Midbrain (tissue), 1 donor: ENCODE measurements at regions not wholly inside any gene's neighbourhood (a gene's known extent, or its start where the extent isn't known, plus 50 kb on each side); places are given as distances from the start of the nearest gene placed in this dataset.
"Not testable (repeated sequence)": the region's sequence is repeated elsewhere in the genome, so short reads cannot be mapped to it uniquely, and the experiment has no call there.

Experiments used
- DNase-seq: peaks from one replicate; lab custom pipeline; 2025; lab: John Stamatoyannopoulos, UW

DNA sequence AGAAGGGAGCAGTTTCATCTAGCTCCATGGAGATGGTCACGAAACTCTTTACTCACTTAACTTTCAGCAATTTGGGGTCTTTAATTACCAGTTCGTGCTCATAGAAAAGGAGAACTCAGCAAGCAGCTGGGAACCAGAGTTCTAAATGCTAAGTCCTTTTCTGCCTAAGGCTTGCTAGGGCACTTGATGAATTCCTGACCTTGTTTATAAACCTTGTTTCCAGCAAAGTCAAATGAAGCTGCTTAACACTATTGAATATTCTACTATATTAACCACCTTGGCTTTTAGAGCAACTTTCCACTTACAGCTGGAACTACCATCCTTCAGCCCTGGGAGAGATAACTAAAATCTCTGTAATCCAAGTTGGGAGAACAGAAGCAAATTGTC, 79.5 kb upstream of the TSC22D2 start:
- no peak for DNase-seq

- no peak for DNase-seq
Observed at GRCh38 chr3:150327678-150328653, 80.1 kb upstream of the TSC22D2 start.

DNA sequence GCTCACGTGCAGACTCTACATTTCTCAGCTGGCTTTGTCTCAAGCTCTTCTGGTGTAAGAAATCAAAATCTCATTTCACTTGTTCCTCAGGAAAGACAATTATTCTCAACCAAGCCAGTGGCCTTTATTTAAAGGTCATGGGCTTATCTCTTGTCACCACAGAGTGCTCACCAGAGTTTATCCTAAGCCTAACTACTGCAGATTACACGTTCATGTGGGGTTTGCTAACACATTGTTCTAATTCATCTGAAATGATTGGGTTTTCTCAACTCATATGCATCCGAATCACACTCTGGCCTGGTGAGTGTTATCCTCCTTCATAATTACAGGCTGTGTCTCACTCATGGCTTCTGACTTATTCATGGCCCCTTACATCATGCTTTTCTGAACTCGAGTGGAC, 83.3 kb upstream of the TSC22D2 start:
- no peak for DNase-seq

- no peak for DNase-seq
Observed at GRCh38 chr3:150324245-150324644, 83.9 kb upstream of the TSC22D2 start.

GRCh38 chr3:150323770-150324169, 84.3 kb upstream of the TSC22D2 start:
- no peak for DNase-seq

DNA sequence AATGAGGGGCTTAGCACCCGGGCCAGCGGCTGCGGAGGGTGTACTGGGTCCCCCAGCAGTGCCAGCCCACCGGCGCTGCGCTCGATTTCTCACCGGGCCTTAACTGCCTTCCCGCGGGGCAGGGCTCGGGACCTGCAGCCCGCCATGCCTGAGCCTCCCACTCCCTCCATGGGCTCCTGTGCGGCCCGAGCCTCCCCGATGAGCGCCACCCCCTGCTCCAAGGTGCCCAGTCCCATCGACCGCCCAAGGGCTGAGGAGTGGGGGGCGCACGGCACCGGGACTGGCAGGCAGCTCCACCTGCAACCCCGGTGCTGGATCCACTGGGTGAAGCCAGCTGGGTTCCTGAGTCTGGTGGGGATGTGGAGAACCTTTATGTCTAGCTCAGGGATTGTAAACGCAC, 85.0 kb upstream of the TSC22D2 start:
- DNase-seq = not testable (repeated sequence)

DNA sequence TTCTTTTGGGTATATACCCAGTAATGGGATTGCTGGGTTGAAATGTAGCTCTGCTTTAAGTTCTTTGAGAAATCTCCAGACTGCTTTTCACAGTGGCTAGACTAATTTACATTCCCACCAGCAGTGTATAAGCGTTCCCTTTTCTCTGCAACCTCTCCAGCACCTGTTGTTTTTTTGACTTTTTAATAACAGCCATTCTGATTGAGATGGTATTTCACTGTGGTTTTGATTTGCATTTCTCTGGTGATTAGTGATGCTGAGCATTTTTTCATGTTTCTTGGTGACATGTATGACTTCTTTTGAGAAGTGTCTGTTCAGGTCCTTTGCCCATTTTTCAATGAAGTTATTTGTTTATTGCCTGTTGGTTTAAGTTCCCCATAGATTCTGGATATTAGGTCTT, 87.1 kb upstream of the TSC22D2 start:
- not testable (repeated sequence) for DNase-seq

DNA sequence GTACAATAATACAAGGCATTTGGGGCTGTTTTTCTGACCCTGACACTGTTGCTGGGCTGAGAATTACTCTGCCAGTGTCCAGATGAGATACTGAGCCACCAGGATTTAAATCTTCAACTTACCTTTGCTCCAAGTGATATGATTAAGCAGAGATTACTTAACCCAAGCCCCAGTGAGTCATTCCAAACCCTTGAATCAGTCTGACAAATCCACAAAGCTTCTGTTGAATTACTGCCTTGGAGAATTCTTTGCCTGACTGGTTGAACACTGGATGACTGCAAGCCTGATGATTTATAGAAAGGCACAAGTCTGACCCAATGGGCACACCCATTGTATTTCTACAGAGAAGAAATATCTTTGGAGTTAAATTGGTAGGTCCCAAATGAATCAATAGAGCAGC, 88.2 kb upstream of the TSC22D2 start:
- DNase-seq = no peak

GRCh38 chr3:150317469-150317868, 90.6 kb upstream of the TSC22D2 start:
- no peak for DNase-seq

- DNase-seq = no peak
Observed at GRCh38 chr3:150315721-150316120, 92.4 kb upstream of the TSC22D2 start.

GRCh38 chr3:150314248-150315004, 93.7 kb upstream of the TSC22D2 start:
- no peak for DNase-seq

DNA sequence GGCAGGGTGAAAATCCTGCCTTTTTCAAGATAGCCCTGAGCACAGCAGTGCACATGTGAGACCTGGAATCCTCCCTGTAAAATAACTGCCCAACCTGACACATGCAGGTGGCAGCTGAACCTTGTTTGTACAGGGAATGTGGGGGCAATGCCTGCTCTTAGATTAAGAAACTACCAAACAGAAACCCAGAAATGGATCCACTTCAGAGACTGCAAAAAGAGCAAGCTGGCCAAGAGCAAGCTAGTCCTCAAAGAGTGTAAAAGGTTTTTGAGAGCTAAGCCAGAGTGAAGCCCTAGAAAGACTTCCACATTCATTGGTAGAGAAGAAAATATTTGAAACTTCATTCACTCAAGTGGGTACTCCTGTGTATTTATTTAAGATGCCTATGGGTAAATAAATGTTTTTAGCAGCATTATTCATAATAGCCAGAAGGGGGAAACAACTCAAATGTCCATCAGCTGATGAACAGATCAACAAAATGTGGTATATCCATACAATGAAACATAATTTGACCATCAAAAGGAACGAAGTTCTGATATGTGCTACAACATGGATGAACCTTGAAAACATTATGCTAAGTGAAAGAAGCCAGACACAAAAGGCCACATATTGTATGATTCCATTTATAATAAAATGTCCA, 96.0 kb upstream of the TSC22D2 start:
- DNase-seq = no peak

DNA sequence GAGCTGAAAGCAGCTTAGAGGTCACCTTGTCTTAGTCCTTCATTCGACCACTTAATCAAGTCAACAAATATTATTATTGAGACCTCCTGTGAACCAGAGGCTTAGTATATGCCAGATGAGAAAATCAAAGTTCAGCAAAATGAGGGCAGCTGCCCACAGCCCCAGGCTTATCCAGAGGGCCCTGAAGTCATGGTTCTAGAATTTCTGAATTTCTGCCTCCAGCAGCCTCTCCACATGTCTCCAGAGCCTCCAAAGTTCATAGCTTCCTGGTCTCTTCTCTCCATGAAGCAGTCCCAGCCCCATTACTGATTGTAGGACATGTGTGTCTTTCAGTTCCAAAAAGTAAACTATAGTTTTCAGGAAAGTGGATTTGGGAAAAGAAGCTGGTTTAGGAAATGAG, 96.9 kb upstream of the TSC22D2 start:
- no peak for DNase-seq

DNA sequence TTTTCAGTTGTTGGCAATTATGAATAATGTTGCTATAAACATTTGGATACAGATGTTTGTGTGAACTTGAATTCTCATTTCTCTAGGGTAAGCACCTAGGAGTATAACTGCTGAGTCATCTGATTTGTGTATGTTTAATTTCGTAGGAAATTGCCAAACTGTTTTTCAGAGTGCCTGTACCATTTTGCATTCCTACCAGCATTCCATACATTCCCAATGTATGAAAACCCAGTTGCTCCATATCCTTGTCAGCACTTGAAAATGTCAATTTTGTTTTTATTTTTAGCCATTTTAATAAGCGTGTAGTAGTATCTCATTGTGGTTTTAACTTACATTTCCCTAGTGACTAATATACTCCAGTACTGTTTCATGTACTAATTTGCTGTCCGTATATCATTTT, 98.5 kb upstream of the TSC22D2 start:
- no peak for DNase-seq

- DNase-seq = no peak
Observed at GRCh38 chr3:150309257-150309542, 98.9 kb upstream of the TSC22D2 start.

- DNase-seq = no peak
Observed at GRCh38 chr3:150308481-150309256, 99.4 kb upstream of the TSC22D2 start.

- no peak for DNase-seq
Observed at GRCh38 chr3:150308037-150308319, 100.1 kb upstream of the TSC22D2 start.

- no peak for DNase-seq
Observed at GRCh38 chr3:150307311-150308036, 100.6 kb upstream of the TSC22D2 start.

GRCh38 chr3:150306906-150307305, 101.2 kb upstream of the TSC22D2 start:
- DNase-seq = no peak

DNA sequence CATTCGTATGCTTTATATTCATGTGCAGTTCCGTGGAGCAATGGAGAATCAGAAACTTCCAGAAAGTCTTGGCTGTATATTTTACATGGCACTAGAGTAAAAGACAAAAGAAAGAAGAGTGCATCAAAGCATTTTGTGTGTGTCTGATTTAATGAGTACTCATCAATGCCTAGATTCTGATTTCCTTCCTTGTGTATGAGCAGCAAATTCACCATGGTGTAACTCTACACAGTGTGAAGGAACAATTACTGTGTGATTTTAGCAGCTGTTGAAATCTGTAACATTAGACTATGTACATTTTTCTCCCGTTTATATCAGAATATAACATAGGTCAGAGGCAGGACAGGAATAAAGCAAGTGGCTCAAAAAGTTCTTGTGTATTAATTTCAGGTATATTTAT, 102.0 kb upstream of the TSC22D2 start:
- DNase-seq = no peak

- no peak for DNase-seq
Observed at GRCh38 chr3:150303768-150304167, 104.3 kb upstream of the TSC22D2 start.

DNA sequence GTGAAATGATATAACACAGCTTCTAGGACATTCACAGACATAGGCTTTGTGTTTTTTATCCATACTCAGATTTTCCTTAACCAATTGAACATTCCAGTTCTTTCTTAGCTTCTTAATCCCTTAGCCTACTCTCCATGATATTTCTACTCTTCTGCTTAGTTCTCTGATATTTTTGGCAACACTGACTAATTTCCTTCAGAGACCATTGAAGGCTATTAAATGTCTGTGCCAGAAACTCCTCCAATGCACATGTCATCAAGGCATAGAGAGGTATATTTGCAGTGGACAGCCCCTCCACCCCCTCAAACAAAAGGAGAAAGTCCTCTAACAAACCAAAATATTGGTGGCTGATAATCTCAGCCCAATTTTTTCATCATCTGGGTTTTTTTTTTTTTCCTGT, 105.9 kb upstream of the TSC22D2 start:
- DNase-seq = no peak
